Effector memory CD4-positive, alpha-beta T cell (primary cell): ENCODE measurements at regions not wholly inside any gene's neighbourhood (a gene's known extent, or its start where the extent isn't known, plus 50 kb on each side); places are given as distances from the start of the nearest gene placed in this dataset.

Experiments
- DNase-seq, 3 donors: peaks; one replicate each; pipeline ENCODE4 v3.0.0-alpha.2; 2020
- H3K27ac ChIP-seq: 2 replicates; pipeline ENCODE4 v1.7.0; 2013; ENCODE audit warnings: mild to moderate bottlenecking, low read length, moderate library complexity; ENCODE audit not compliant: insufficient read depth, poor library complexity, severe bottlenecking
- H3K27me3 ChIP-seq: replicated peaks from 2 replicates; pipeline ENCODE4 v1.7.0; 2013; ENCODE audit warnings: mild to moderate bottlenecking, low read length; ENCODE audit not compliant: insufficient read depth, control insufficient read depth, poor library complexity, severe bottlenecking
- H3K36me3 ChIP-seq: 2 replicates; pipeline ENCODE4 v1.7.0; 2013; ENCODE audit warnings: mild to moderate bottlenecking, low read length, moderate library complexity; ENCODE audit not compliant: control insufficient read depth, insufficient read depth
- H3K4me1 ChIP-seq: 2 replicates; pipeline ENCODE4 v1.7.0; 2013; ENCODE audit warnings: low read length, mild to moderate bottlenecking; ENCODE audit not compliant: control insufficient read depth, insufficient read depth, poor library complexity, severe bottlenecking
- H3K4me3 ChIP-seq: 2 replicates; pipeline ENCODE4 v1.7.0; 2013; ENCODE audit warnings: low read length, low read depth, mild to moderate bottlenecking; ENCODE audit not compliant: insufficient read depth, poor library complexity, severe bottlenecking
- H3K9me3 ChIP-seq: 2 replicates; pipeline ENCODE4 v1.7.0; 2013; ENCODE audit warnings: mild to moderate bottlenecking, low read length, moderate library complexity; ENCODE audit not compliant: control insufficient read depth

DNA sequence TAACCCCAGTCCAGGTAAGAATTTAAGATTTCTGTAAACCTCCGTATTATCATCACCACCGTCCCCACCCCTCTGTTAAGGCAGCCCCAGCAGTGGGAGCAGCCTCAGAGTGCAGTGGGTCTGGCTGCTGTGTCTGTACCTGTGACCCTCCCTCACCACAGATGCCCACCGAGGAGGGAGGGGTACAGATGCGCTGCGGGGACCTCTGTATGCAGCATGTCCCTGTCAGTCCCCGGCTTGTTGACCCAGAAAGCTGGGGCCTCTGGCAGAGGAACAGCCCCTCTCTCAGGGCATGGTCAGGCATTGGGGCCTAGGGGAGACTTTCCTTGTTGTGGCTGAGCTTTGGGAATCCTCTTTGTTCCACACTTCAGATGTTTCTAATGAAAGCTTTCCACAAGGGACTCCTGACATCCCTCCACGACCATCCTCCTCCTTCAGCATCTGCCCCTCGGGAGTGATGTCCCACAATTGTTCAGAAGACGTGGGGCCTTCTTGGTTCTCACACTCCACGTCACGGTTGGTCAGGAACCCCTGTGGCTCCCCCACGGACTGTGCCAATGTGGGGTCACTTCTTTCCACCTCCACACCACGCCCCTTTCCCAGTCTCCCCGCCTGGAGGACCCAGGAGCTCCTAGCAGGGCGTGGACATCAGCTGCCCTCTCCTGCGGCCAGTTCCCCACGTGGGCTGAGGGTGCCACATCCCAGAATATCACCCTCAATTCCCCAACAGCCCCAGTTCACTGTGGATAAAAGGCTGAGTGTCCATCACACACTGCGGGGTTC is 384.2 kb upstream of the MYT1L start:
- no peak overlapping the region for H3K4me3 ChIP-seq
- H3K27ac ChIP-seq = no peak overlapping the region
- DNase-seq = no peak
- H3K36me3 ChIP-seq = no peaks in the 10 kb centered on the region
- H3K27me3 ChIP-seq = no peaks in the 10 kb centered on the region
- H3K9me3 ChIP-seq = no peaks in the 10 kb centered on the region
- no peaks in the 10 kb centered on the region for H3K4me1 ChIP-seq

DNA sequence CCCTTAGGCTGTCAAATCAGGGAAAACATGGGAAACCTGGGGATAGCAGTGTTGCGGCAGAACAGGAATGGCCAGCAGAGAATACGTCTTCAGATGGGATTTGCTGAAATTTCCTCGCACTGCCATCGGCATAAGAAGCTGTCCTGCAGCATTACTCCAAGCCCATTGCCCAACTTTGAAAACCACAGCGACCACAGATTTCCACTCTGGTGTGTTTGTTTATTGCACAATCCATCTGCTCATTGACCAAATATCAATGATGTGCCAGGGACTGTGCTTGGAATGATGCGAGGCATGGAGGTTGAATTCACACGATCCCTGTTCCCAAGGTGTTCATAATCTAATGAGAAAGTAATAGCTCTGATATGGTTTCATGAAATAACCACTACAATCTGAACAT is 383.3 kb upstream of the MYT1L start:
- no peaks in the 10 kb centered on the region for H3K27me3 ChIP-seq
- no peak overlapping the region for H3K27ac ChIP-seq
- DNase-seq = no peak
- H3K9me3 ChIP-seq = no peaks in the 10 kb centered on the region
- no peaks in the 10 kb centered on the region for H3K36me3 ChIP-seq
- H3K4me1 ChIP-seq = no peaks in the 10 kb centered on the region
- H3K4me3 ChIP-seq = no peak overlapping the region

DNA sequence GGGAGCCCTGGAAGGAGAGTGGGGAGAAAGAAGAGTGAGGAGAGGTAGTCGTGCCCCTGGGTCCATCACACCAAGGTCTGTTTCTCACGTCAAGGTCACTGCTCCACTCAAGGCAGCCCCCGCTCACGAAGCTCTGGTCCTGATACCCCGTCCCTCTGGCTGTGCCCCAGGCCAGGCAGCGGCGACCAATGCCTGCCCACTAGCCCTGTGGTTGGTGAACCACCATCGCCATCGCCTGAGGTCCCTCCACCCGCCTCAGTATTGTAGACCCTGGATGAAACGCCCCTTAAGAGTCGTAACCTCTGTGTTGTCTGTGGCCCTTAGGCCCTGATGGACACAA is 378.3 kb upstream of the MYT1L start:
- H3K4me1 ChIP-seq = no peaks in the 10 kb centered on the region
- no peaks in the 10 kb centered on the region for H3K27me3 ChIP-seq
- no peaks in the 10 kb centered on the region for H3K9me3 ChIP-seq
- no peak overlapping the region for H3K4me3 ChIP-seq
- H3K36me3 ChIP-seq = no peaks in the 10 kb centered on the region
- H3K27ac ChIP-seq = no peak overlapping the region
- no peak for DNase-seq

GRCh38 chr2:2708575-2709430 is 377.7 kb upstream of the MYT1L start:
- no peaks in the 10 kb centered on the region for H3K27me3 ChIP-seq
- DNase-seq = no peak
- H3K9me3 ChIP-seq = no peaks in the 10 kb centered on the region
- no peaks in the 10 kb centered on the region for H3K4me1 ChIP-seq
- no peak overlapping the region for H3K27ac ChIP-seq
- H3K36me3 ChIP-seq = no peaks in the 10 kb centered on the region
- H3K4me3 ChIP-seq = no peak overlapping the region

DNA sequence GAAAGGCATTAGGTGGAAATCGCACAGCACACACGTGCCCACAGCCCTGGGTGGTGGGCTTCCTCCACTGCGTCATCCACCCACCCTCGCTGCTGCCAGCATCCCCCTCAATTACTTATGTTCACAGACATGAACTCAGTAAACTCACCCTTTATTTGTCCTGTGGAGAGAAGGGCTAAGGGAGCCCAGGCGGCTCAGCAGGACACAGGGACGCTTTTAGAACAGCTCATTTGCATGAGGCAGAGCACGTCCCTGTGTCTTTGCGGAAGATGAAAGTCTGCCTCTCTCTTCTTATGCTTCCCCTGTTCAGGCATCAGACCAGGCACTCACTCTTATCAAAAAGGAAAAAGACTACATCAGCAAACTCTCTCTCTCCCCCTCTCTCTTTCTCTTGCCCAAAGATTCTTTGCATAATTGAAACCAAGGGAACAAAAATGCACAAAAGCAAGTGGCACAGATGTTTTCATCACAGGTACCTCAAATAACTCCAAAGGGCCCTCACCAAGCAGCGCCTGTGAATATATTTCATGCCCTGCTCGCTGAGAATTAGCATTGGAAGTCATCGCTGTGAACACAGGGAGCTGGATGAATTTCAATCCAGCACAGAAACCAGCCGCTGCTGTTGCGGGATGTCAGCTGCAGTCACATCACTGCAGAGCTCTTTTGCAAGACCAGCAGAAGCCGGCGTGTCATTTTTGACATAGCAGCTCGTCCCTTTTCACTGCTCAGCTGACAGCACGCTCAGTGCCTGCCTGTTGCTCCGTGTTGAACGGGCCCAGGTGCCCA is 376.3 kb upstream of the MYT1L start:
- no peaks in the 10 kb centered on the region for H3K4me1 ChIP-seq
- no peak overlapping the region for H3K27ac ChIP-seq
- H3K4me3 ChIP-seq = no peak overlapping the region
- H3K27me3 ChIP-seq = no peaks in the 10 kb centered on the region
- H3K36me3 ChIP-seq = no peaks in the 10 kb centered on the region
- no peaks in the 10 kb centered on the region for H3K9me3 ChIP-seq
- DNase-seq = no peak

GRCh38 chr2:2706306-2706705 is 375.2 kb upstream of the MYT1L start:
- no peaks in the 10 kb centered on the region for H3K9me3 ChIP-seq
- H3K4me3 ChIP-seq = no peak overlapping the region
- H3K36me3 ChIP-seq = no peaks in the 10 kb centered on the region
- H3K4me1 ChIP-seq = no peaks in the 10 kb centered on the region
- H3K27me3 ChIP-seq = no peaks in the 10 kb centered on the region
- no peak overlapping the region for H3K27ac ChIP-seq
- DNase-seq = no peak

- Histone ChIP-seq H3K9me3 (no peaks in the 10 kb centered on the region), H3K4me1 (no peaks in the 10 kb centered on the region), H3K36me3 (no peaks in the 10 kb centered on the region), H3K4me3 (no peak overlapping the region), H3K27me3 (no peaks in the 10 kb centered on the region), H3K27ac (no peak overlapping the region)
- no peak for DNase-seq
Observed at GRCh38 chr2:2705871-2706270, 374.8 kb upstream of the MYT1L start.

GRCh38 chr2:2704428-2705090 is 373.5 kb upstream of the MYT1L start:
- no peak for DNase-seq
- Histone ChIP-seq H3K36me3 (no peaks in the 10 kb centered on the region), H3K27ac (no peak overlapping the region), H3K9me3 (no peaks in the 10 kb centered on the region), H3K4me3 (no peak overlapping the region), H3K4me1 (no peaks in the 10 kb centered on the region), H3K27me3 (no peaks in the 10 kb centered on the region)

GRCh38 chr2:2703762-2704427 is 372.8 kb upstream of the MYT1L start:
- no peaks in the 10 kb centered on the region for H3K9me3 ChIP-seq
- DNase-seq = no peak
- H3K27me3 ChIP-seq = no peaks in the 10 kb centered on the region
- H3K27ac ChIP-seq = no peak overlapping the region
- no peaks in the 10 kb centered on the region for H3K4me1 ChIP-seq
- H3K4me3 ChIP-seq = no peak overlapping the region
- H3K36me3 ChIP-seq = no peaks in the 10 kb centered on the region
